ENCODE measurements at regions not wholly inside any gene's neighbourhood (a gene's known extent, or its start where the extent isn't known, plus 50 kb on each side); places are given as distances from the start of the nearest gene placed in this dataset.

- H3K9me2 ChIP-seq (replicated peaks; ENCODE audit: low read length), result no peaks in the 10 kb centered on the region
- peaks cover 30% of the 10 kb centered on the region for H3K27me3 ChIP-seq (ENCODE audit: low read length)
- no peak overlapping the region for H2AFZ ChIP-seq (ENCODE audit: low read length)
- no peaks in the 10 kb centered on the region for H3K79me2 ChIP-seq (ENCODE audit: low read length)
- no peak overlapping the region for H3K4me2 ChIP-seq (ENCODE audit: low read length)
- TF ChIP-seq EZH2phosphoT487 (IDR thresholded peaks at IDR 0.05; ENCODE audit: borderline replicate concordance, low read length) (no peak), EZH2 (IDR thresholded peaks at IDR 0.05; ENCODE audit: low read length, unreplicated experiment) (no peak), CTCF (conservative IDR thresholded peaks at IDR 0.05; ENCODE audit: low read depth, low read length) (no peak)
- H4K20me1 ChIP-seq (ENCODE audit: low read length), result no peaks in the 10 kb centered on the region
- DNase-seq (no peak), ATAC-seq (no peak)
- CTCF ChIA-PET, result no interaction called here
- no peaks in the 10 kb centered on the region for H3F3A ChIP-seq (ENCODE audit: low read length, unreplicated experiment)
- no peaks in the 10 kb centered on the region for H3K9me3 ChIP-seq (ENCODE audit: low read length)
- H3K4me3 ChIP-seq (ENCODE audit: low read length), result no peak overlapping the region
- POLR2A ChIA-PET (ENCODE audit: unreplicated experiment), result no interaction called here
- H3K9ac ChIP-seq (ENCODE audit: low read length), result no peak overlapping the region
- H3K36me3 ChIP-seq (ENCODE audit: low read depth, low read length), result no peaks in the 10 kb centered on the region
- H3K27ac ChIP-seq (ENCODE audit: low read length), result no peak overlapping the region
- no TSS peak for BruUV-seq (replicated peaks)
- H3K4me1 ChIP-seq (ENCODE audit: insufficient read depth, low read length), result no peaks in the 10 kb centered on the region
- intact Hi-C loops (cut with micrococcal nuclease), result no loop called here
Measured at GRCh38 chr2:117321816-117322215, 492.7 kb upstream of the DDX18 start.

GRCh38 chr2:117323331-117323730, 491.2 kb upstream of the DDX18 start:
- no peaks in the 10 kb centered on the region for H4K20me1 ChIP-seq (ENCODE audit: low read length)
- H3K27ac ChIP-seq (ENCODE audit: low read length), result no peak overlapping the region
- intact Hi-C loops (cut with micrococcal nuclease), result no loop called here
- ATAC-seq, result no peak
- H3K27me3 ChIP-seq (ENCODE audit: low read length), result peaks cover 18% of the 10 kb centered on the region
- H3K9ac ChIP-seq (ENCODE audit: low read length), result no peak overlapping the region
- no peaks in the 10 kb centered on the region for H3F3A ChIP-seq (ENCODE audit: low read length, unreplicated experiment)
- POLR2A ChIA-PET (ENCODE audit: unreplicated experiment), result no interaction called here
- H3K4me3 ChIP-seq (ENCODE audit: low read length), result no peak overlapping the region
- H3K4me1 ChIP-seq (ENCODE audit: insufficient read depth, low read length), result no peaks in the 10 kb centered on the region
- H3K79me2 ChIP-seq (ENCODE audit: low read length), result no peaks in the 10 kb centered on the region
- no peak for TF ChIP-seq EZH2 (IDR thresholded peaks at IDR 0.05; ENCODE audit: low read length, unreplicated experiment)
- no peak for TF ChIP-seq CTCF (conservative IDR thresholded peaks at IDR 0.05; ENCODE audit: low read depth, low read length)
- TF ChIP-seq EZH2phosphoT487 (IDR thresholded peaks at IDR 0.05; ENCODE audit: borderline replicate concordance, low read length), result no peak
- no peak overlapping the region for H3K4me2 ChIP-seq (ENCODE audit: low read length)
- CTCF ChIA-PET, result no interaction called here
- no peaks in the 10 kb centered on the region for H3K9me3 ChIP-seq (ENCODE audit: low read length)
- H3K9me2 ChIP-seq (replicated peaks; ENCODE audit: low read length), result no peaks in the 10 kb centered on the region
- H3K36me3 ChIP-seq (ENCODE audit: low read depth, low read length), result no peaks in the 10 kb centered on the region
- no peak for DNase-seq
- no TSS peak for BruUV-seq (replicated peaks)
- no peak overlapping the region for H2AFZ ChIP-seq (ENCODE audit: low read length)

GRCh38 chr2:117330641-117331040, 483.9 kb upstream of the DDX18 start:
- H3K9me3 ChIP-seq (ENCODE audit: low read length), result no peaks in the 10 kb centered on the region
- no peaks in the 10 kb centered on the region for H3K4me1 ChIP-seq (ENCODE audit: insufficient read depth, low read length)
- no TSS peak for BruUV-seq (replicated peaks)
- intact Hi-C loops (cut with micrococcal nuclease), result no loop called here
- no peaks in the 10 kb centered on the region for H3F3A ChIP-seq (ENCODE audit: low read length, unreplicated experiment)
- ChIA-PET POLR2A (ENCODE audit: unreplicated experiment) (no interaction called here), CTCF (no interaction called here)
- H2AFZ ChIP-seq (ENCODE audit: low read length), result no peak overlapping the region
- H3K79me2 ChIP-seq (ENCODE audit: low read length), result no peaks in the 10 kb centered on the region
- no peak overlapping the region for H3K9ac ChIP-seq (ENCODE audit: low read length)
- H3K4me2 ChIP-seq (ENCODE audit: low read length), result no peak overlapping the region
- DNase-seq (no peak), ATAC-seq (no peak)
- H3K4me3 ChIP-seq (ENCODE audit: low read length), result no peak overlapping the region
- 0 out of 2 replicates have a peak, but pooled peaks cover 5% of the 10 kb centered on the region for H3K27me3 ChIP-seq (ENCODE audit: low read length)
- no peaks in the 10 kb centered on the region for H3K36me3 ChIP-seq (ENCODE audit: low read depth, low read length)
- H3K27ac ChIP-seq (ENCODE audit: low read length), result no peak overlapping the region
- no peaks in the 10 kb centered on the region for H3K9me2 ChIP-seq (replicated peaks; ENCODE audit: low read length)
- no peaks in the 10 kb centered on the region for H4K20me1 ChIP-seq (ENCODE audit: low read length)
- TF ChIP-seq EZH2 (IDR thresholded peaks at IDR 0.05; ENCODE audit: low read length, unreplicated experiment) (no peak), CTCF (conservative IDR thresholded peaks at IDR 0.05; ENCODE audit: low read depth, low read length) (no peak), EZH2phosphoT487 (IDR thresholded peaks at IDR 0.05; ENCODE audit: borderline replicate concordance, low read length) (no peak)

Measured in PC-3 (cell line).